Esophagus muscularis mucosa (tissue), 4 donors: ENCODE measurements at regions not wholly inside any gene's neighbourhood (a gene's known extent, or its start where the extent isn't known, plus 50 kb on each side); places are given as distances from the start of the nearest gene placed in this dataset.
"Not testable (repeated sequence)": the region's sequence is repeated elsewhere in the genome, so short reads cannot be mapped to it uniquely, and the experiment has no call there.

ENCODE experiments used
- EP300 ChIP-seq: sonication (generic); formaldehyde crosslinking; IDR thresholded peaks from one replicate; pipeline ENCODE4 v1.6.1; 2017; ENCODE audit warnings: antibody characterized with exemption
- POLR2AphosphoS5 ChIP-seq, 2 donors: sonication (generic); formaldehyde crosslinking; IDR thresholded peaks; one replicate each; pipeline ENCODE4 v1.6.1; 2017; ENCODE audit warnings: antibody characterized with exemption in 2 of 2
- TF ChIP-seq, protein P1 (sequence below), 3 experiments: fragments of 200-600 bp in 2 of 3; fragments of 450-650 bp in 1 of 3; sonication (generic) in 2 of 3; IDR thresholded peaks; one replicate each; pipeline ENCODE4 v1.5.1; 2017 to 2019; ENCODE audit warnings: antibody characterized with exemption in 3 of 3, mild to moderate bottlenecking in 2 of 3, moderate library complexity in 1 of 3

DNA sequence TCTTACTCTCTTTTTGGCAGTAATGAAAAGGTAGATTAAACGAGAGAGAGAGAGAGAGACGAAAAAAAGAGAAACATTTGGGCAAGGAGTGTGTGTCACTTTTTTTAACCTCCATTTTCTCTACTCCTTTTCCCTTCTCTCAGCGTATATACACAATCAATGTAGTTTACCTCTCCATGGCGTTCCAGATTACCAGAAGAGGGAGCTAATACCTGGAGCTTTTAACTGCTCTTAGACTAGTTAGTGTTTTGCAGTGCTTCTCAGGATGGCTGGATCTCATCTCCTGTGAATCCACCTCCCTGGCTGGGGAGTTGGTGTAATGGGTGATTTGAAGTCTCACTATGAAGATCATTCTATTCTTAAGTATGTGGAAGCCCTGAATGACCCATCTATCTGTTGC is 60.3 kb downstream of the CDY2B start:
- TF ChIP-seq, protein P1, sequence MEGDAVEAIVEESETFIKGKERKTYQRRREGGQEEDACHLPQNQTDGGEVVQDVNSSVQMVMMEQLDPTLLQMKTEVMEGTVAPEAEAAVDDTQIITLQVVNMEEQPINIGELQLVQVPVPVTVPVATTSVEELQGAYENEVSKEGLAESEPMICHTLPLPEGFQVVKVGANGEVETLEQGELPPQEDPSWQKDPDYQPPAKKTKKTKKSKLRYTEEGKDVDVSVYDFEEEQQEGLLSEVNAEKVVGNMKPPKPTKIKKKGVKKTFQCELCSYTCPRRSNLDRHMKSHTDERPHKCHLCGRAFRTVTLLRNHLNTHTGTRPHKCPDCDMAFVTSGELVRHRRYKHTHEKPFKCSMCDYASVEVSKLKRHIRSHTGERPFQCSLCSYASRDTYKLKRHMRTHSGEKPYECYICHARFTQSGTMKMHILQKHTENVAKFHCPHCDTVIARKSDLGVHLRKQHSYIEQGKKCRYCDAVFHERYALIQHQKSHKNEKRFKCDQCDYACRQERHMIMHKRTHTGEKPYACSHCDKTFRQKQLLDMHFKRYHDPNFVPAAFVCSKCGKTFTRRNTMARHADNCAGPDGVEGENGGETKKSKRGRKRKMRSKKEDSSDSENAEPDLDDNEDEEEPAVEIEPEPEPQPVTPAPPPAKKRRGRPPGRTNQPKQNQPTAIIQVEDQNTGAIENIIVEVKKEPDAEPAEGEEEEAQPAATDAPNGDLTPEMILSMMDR (IDR thresholded peaks at IDR 0.05): not testable (repeated sequence)
- not testable (repeated sequence) for TF ChIP-seq EP300; POLR2AphosphoS5 (IDR thresholded peaks at IDR 0.05)
